Muscle layer of colon (tissue), 2 donors: ENCODE measurements at regions not wholly inside any gene's neighbourhood (a gene's known extent, or its start where the extent isn't known, plus 50 kb on each side); places are given as distances from the start of the nearest gene placed in this dataset.
"Not testable (repeated sequence)": the region's sequence is repeated elsewhere in the genome, so short reads cannot be mapped to it uniquely, and the experiment has no call there.

Source experiments
- H3K27ac ChIP-seq: one replicate; pipeline ENCODE4 v1.7.0; 2013; ENCODE audit warnings: low read depth, mild to moderate bottlenecking, low read length, moderate library complexity
- H3K27me3 ChIP-seq, 2 donors: one replicate each; pipeline ENCODE4 v1.7.0; 2013; ENCODE audit warnings: low read length in 2 of 2, mild to moderate bottlenecking in 2 of 2; ENCODE audit not compliant: insufficient read depth in 2 of 2, control insufficient read depth in 1 of 2
- H3K36me3 ChIP-seq: one replicate; pipeline ENCODE4 v1.7.0; 2013; ENCODE audit warnings: mild to moderate bottlenecking, low read length; ENCODE audit not compliant: insufficient read depth
- H3K4me1 ChIP-seq: one replicate; pipeline ENCODE4 v1.7.0; 2013; ENCODE audit warnings: mild to moderate bottlenecking, low read length; ENCODE audit not compliant: insufficient read depth
- H3K4me3 ChIP-seq, 2 donors: one replicate each; pipeline ENCODE4 v1.7.0; 2013; ENCODE audit warnings: low read length in 2 of 2, low read depth in 1 of 2, mild to moderate bottlenecking in 1 of 2, moderate library complexity in 1 of 2
- H3K9ac ChIP-seq: one replicate; pipeline ENCODE4 v1.7.0; 2013; ENCODE audit warnings: low read length
- H3K9me3 ChIP-seq: one replicate; pipeline ENCODE4 v1.7.0; 2013; ENCODE audit warnings: mild to moderate bottlenecking, low read length
- donor health status: abdominal sarcoma.
- donor health status: Adenocarcinoma of cecum.

DNA sequence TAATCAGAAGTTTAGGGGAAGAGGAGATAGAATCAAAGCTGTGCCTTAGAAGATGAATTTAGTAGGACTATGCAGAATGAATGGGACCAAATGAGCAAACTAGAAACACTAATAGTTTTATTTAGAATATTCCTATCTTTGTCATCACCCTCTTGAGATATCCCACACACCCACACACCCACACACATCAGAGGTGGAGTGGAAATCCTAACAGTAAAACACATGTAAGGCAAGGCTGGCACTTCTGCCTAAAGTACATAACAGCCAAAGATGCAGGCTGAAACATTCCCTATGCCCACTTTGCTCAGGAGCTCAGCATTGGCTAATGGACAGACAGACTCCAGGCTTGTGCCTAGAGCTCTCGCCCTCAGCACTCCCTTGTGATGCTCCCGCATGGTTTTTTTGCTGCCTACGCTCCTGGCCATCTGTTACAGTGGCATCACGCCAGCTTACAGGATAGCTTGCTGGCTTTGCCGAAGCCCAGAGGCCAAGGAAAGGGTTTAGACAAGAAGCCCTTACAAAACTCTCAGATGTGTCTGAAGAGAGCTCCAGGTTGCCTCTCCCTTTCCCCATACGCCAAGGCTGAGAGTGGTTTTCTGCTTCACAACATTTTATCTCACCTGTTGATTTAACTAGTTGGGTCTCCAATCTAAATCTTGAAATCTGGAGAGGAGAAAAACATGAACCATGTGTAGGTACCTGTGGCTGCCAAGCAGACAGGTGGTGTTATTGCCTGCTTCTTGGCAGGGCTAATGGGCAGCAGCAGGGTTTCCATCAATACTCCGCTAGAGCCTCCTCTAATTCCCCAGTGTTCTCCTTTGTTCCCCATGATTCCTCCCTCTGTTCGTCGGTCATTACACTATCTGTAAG is 282.6 kb upstream of the ID4 start:
- no peaks in the 10 kb centered on the region for H3K9me3 ChIP-seq
- H3K27ac ChIP-seq: no peak overlapping the region
- H3K9ac ChIP-seq: no peak overlapping the region
- no peaks in the 10 kb centered on the region for H3K36me3 ChIP-seq
- H3K4me1 ChIP-seq: peaks cover 3% of the 10 kb centered on the region
- H3K4me3 ChIP-seq: no peak overlapping the region
- H3K27me3 ChIP-seq: no peaks in the 10 kb centered on the region

DNA sequence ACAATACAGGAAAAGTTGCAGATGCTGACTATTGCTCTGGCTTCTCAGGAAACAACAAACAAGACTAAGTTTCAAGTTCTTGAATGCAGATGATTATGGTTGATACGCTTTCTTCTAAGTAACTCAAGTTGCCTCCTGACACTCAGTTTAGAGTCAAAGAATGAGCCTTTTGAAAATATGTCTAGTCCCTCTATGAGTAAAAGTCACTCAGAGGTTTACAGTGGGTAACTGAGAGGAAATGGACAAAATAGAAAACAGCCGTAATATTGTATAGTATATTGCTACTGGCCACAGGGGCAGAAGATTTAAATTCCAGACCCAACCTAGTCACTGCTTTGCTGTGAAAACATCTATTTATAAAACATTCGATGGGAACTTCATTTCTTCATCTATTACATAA is 280.0 kb upstream of the ID4 start:
- H3K27me3 ChIP-seq: no peaks in the 10 kb centered on the region
- peaks cover 3% of the 10 kb centered on the region for H3K4me1 ChIP-seq
- H3K27ac ChIP-seq: no peak overlapping the region
- H3K9me3 ChIP-seq: no peaks in the 10 kb centered on the region
- no peaks in the 10 kb centered on the region for H3K36me3 ChIP-seq
- no peak overlapping the region for H3K4me3 ChIP-seq
- H3K9ac ChIP-seq: no peak overlapping the region

DNA sequence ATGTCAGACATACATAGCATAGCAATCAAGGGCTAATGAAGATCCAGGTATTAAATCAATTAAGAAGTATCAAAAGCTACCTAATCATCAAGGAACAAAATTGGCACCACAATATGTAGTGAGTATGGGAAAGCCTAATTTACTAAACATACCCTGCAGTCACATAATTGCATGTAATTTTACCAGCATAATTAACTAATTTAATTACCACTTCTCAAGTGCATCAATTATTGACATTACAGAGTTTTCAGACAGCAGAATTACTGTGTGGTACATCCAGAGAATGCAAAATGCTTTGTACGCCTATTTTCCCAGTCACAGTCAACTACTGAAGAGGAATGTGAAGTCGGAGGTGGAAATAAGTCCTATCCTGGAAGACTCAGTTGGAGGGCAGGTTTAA is 279.0 kb upstream of the ID4 start:
- H3K4me1 ChIP-seq: peaks cover 3% of the 10 kb centered on the region
- H3K9me3 ChIP-seq: no peaks in the 10 kb centered on the region
- no peaks in the 10 kb centered on the region for H3K36me3 ChIP-seq
- H3K4me3 ChIP-seq: no peak overlapping the region
- H3K27ac ChIP-seq: no peak overlapping the region
- H3K9ac ChIP-seq: no peak overlapping the region
- H3K27me3 ChIP-seq: no peaks in the 10 kb centered on the region

DNA sequence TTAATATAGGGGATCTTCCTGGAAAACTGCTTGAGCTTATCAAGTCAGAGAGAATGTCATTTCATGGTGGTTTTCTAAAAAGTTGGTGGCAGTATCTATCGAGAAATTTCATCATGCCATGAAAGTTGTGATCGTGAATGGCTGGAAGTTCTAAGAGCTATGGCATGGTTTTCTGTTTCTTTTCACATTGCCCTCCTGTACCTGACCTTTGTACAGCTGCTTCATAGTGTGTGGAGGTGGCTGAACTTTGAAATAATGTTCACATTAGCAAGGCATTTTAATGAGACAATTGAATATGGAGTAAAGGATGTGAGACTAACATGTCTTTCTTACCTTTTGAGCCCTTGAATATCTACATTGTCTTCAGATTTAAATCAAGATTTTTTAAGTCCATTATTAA is 278.2 kb upstream of the ID4 start:
- Histone ChIP-seq H3K27me3 (no peaks in the 10 kb centered on the region), H3K4me3 (no peak overlapping the region), H3K9ac (no peak overlapping the region), H3K4me1 (peaks cover 3% of the 10 kb centered on the region), H3K9me3 (no peaks in the 10 kb centered on the region), H3K27ac (no peak overlapping the region), H3K36me3 (no peaks in the 10 kb centered on the region)

DNA sequence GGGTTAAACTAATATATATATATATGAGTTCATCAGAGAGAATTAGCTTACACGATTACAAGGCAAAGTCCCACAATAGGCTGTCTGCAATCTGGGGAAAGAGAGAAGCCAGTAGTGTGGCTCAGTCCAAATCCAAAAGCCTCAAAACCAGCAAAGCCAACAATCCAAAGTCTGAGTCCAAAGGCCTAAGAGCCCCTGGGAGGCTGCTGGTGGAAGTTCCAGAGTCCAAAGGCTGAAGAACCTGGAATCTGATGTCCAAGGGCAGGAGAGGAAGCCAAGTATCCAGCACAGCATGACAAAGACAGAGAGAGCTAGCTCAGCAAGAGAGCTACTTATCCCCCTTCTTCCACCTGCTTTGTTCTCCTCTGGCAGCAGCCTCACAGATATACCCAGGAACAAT is 274.7 kb upstream of the ID4 start:
- Histone ChIP-seq H3K36me3 (no peaks in the 10 kb centered on the region), H3K27ac (no peak overlapping the region), H3K4me3 (no peak overlapping the region), H3K4me1 (no peaks in the 10 kb centered on the region), H3K9ac (no peak overlapping the region), H3K27me3 (no peaks in the 10 kb centered on the region), H3K9me3 (no peaks in the 10 kb centered on the region)

DNA sequence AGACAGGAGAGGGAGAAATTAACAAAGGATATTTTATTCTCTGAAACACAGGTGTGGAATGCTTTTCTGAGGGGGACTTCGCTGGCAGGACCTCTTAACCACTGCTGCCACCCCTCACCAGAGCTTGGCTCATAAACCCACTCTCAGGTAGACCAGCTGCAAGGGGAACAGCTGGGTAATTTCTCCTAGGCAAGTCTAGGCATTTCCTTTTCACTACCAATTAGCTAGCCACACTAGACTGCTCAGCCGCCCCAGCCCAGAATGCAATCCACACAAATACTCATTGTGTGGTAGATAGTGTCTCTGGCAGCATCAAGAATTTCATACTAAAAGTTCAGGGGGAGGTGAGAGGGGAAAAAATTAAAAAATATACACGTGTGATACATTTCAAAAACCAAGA is 267.6 kb upstream of the ID4 start:
- Histone ChIP-seq H3K9ac (no peak overlapping the region), H3K4me3 (no peak overlapping the region), H3K27ac (no peak overlapping the region), H3K4me1 (no peaks in the 10 kb centered on the region), H3K36me3 (no peaks in the 10 kb centered on the region), H3K27me3 (no peaks in the 10 kb centered on the region), H3K9me3 (no peaks in the 10 kb centered on the region)

DNA sequence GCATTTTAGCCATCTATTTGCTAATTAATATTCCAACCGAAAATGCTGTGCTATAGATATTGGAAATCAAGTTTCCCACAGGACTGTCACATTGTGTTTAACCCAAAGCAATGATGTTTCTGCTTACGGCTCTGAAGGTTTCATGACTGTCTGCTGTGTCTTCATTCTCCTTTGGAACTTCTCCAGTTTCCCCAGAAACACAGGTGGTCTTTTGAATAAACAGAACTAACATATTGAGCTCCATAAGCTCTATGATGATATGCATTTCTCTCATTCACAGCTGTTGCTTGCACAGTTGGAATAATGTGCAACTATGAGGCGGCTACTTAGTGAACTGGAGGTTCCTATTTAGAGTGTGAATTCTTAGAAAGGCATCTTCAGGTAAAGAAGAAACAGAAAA is 266.0 kb upstream of the ID4 start:
- H3K4me3 ChIP-seq: no peak overlapping the region
- no peak overlapping the region for H3K9ac ChIP-seq
- no peak overlapping the region for H3K27ac ChIP-seq
- H3K27me3 ChIP-seq: no peaks in the 10 kb centered on the region
- no peaks in the 10 kb centered on the region for H3K9me3 ChIP-seq
- no peaks in the 10 kb centered on the region for H3K4me1 ChIP-seq
- no peaks in the 10 kb centered on the region for H3K36me3 ChIP-seq

DNA sequence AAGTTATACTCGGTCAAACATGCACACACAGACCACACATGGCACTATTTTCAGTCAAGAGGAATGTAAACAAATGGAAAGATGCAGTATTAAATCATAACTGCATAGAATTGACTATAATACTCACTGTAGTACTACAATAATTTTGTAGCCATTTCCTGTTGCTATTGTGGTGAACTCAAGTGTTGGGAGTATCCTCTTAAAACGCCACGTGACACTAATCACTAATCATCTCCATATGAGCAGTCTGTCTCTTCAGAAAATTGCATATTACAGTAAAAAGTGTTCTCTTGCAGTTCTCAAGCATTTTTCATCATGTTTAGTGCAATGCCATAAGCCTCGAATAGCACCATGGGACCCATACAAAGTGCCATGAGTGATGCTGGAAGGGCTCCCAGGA is 258.7 kb upstream of the ID4 start:
- no peak overlapping the region for H3K4me3 ChIP-seq
- no peaks in the 10 kb centered on the region for H3K9me3 ChIP-seq
- H3K9ac ChIP-seq: no peak overlapping the region
- H3K36me3 ChIP-seq: no peaks in the 10 kb centered on the region
- H3K4me1 ChIP-seq: no peaks in the 10 kb centered on the region
- no peaks in the 10 kb centered on the region for H3K27me3 ChIP-seq
- no peak overlapping the region for H3K27ac ChIP-seq

DNA sequence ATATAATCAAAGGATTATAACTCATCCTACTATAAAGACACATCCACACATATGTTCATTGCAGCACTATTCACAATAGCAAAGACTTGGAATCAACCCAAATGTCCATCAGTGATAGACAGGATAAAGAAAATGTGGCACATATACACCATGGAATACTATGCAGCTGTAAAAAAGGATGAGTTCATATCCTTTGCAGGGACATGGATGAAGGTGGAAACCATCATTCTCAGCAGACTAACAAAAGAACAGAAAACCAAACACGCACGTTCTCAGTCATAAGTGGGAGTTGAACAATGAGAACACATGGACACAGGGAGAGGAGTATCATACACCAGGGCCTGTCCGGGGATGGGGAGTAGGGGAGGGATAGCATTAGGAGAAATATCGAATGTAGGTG is 253.0 kb upstream of the ID4 start:
- not testable (repeated sequence) for H3K9me3 ChIP-seq, H3K9ac ChIP-seq, H3K36me3 ChIP-seq, H3K4me3 ChIP-seq, H3K27ac ChIP-seq, H3K27me3 ChIP-seq, H3K4me1 ChIP-seq

DNA sequence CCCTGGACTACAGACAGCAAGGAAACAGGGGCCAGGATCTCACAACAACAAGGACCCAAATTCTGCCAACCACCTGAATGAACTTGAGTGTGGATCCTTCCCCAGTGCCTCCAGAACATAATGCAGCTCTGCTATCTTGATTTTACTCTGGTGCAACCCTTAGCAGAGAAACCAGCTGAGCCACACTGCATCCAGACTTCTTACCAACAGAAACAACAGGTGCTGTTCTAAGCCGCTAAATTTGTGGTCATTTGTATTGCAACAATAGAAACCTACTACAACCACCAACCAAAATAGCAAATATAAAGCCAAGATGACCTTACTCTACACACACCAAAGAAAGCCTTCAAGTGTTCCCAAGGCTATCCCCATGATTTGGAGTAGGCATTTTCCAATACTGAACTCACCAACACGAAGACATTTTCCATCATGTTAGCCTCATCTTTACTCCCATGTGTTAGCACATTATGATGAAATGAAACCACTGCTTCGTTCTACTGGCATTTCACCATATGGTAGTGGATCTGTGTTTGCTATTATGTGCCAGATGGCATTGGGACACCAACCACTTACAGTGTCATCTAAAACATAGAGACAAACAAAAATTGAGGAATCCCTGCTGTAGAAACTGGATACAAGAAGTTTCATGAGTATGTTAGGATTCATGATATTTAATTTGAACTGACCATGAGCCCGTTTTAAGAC is 249.8 kb upstream of the ID4 start:
- H3K27me3 ChIP-seq: no peaks in the 10 kb centered on the region
- no peak overlapping the region for H3K27ac ChIP-seq
- H3K36me3 ChIP-seq: no peaks in the 10 kb centered on the region
- no peak overlapping the region for H3K9ac ChIP-seq
- no peaks in the 10 kb centered on the region for H3K4me1 ChIP-seq
- no peaks in the 10 kb centered on the region for H3K9me3 ChIP-seq
- H3K4me3 ChIP-seq: no peak overlapping the region

DNA sequence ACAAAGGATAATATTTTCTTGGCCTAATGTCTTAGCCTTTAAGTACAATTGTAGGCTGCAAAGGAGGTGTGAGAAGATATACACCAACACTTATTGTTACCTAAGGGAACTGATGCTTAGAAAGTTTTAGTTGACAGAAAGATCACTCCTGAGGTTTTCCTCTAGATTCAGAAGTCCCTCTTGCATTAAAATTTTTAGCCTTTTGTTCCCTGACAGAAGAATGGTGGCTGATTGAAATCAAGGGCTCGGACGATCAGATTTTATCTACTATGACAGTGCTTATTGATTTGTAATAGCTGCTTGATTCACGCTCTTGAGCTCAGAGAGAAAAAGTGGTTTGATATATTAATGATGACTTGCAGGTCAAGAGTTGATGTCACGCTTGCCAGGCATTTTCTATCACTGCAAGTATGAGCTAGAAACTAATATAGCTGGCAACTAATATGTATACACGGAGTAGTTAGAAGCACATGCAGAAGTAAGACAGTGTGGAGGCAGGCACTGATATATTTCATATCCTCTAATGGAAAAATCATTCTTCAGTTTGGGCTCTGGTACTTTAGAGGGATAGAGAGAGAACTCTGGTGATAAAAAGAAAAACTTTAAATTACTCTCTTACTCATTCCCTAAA is 246.6 kb upstream of the ID4 start:
- Histone ChIP-seq H3K27me3 (no peaks in the 10 kb centered on the region), H3K4me1 (no peaks in the 10 kb centered on the region), H3K9me3 (no peaks in the 10 kb centered on the region), H3K27ac (no peak overlapping the region), H3K9ac (no peak overlapping the region), H3K4me3 (no peak overlapping the region), H3K36me3 (no peaks in the 10 kb centered on the region)
